HK-2 (cell line): ENCODE measurements at regions not wholly inside any gene's neighbourhood (a gene's known extent, or its start where the extent isn't known, plus 50 kb on each side); places are given as distances from the start of the nearest gene placed in this dataset.

Experiments
- DNase-seq: peaks from one replicate; pipeline ENCODE4 v3.0.0-alpha.2; 2018; ENCODE audit not compliant: unreplicated experiment

DNA sequence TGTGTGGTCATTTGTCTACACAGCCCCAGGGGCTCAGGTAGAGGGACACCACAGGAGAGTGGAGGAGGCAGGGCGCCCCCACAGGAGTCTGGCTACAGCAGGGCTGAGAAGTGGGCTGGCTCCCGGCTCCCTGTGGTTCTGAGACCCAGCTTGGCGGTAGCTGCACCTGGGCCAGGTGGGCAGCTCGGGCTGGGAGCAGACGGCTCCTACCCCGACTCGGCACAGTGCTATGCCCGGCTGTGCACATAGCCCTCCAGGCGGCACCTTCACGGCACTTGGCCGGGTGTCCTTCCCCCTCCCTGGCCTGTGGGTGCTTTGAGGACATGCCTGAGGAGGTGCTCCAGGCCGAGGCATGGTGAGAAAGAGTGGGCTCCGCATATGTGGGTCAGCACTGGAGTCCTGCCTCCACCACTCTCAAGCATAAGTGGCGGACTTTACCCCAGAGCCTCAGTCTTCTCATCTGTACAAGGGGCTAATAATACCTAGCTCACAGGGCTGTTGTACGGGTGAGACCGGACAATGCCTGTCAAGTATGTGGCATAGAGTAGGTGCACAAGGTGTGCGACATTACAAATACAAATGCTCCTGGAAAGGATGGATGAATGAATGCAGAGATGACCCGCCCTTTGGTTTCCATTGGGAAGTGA, 50.1 kb upstream of the JPH3 start:
- no peak for DNase-seq

DNA sequence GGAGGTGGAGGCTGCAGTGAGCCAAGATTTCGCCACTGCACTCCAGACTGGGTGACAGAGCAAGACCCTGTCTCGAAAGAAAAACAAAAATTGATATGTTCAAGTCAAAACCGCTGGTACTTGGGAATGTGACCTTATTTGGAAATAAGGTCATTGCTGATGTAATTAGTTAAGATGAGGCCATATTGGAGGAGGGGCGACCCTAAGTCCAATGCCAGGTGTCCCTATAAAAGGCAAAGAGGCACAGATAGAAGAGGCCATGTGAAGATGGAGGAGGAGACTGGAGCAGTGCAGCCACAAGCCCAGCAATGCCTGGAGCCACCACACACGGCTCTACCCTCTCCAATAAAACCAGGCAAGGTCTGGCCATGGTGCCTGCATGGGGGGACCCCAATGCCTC, 50.8 kb upstream of the JPH3 start:
- no peak for DNase-seq

DNA sequence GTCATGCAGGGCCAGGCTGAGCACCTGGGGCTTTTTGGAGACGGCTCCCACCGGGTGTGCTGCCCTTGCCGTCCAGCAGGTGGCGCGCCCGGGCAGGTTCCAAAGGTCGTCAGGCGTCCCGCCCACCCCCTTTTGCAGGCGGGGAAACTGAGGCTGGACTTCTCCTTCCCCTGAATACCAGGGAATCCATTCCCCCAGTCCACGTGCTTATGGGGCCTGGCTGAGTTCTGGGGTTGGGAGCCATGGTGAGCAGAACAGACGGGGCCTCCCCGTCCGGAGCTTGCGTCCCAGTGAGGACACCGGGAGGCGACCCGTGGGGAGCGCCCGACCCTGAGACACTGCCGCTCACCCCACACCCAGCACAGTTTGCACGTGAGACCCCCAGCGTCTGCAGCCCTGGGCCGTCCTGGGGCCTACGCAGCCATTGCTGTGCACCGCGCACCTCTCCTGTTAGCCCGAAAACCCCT, 51.8 kb upstream of the JPH3 start:
- peak; percentile 47 for DNase-seq

DNA sequence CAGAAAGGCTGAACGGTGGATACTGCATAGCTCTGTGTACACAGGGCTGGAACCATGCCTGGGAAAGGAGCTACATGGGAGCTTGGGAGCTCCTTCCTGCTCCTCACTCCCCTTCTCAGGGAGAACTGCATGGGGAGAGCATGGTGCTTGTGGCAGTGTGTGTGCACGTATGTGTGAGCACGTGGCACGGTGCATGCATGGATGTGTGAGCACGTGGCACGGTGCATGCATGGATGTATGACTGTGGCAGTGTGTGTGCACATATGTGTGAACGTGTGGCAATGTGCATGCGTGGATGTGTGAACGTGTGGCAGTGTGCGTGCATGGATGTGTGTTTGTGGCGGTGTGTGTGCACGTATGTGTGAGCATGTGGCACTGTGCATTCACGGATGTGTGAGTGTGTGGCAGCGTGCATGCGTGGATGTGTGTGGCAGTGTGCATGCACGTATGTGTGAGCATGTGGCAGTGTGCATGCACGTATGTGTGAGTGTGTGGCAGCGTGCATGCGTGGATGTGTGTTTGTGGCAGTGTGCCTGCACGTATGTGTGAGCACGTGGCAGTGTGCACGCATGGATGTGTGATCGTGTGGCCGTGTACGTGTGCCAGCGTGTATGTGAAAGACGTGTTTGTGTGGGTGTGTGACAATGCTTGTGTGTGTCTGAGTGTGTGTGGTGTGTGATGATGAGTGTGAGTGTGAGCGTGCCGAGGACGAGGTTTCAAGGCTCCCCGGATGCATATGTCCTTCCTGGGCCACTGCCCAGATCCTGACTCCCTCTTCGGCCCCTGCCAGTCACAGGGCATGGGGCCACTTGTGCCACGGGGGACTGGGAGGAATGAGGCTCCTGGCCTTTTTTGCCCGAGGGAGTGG, 52.4 kb upstream of the JPH3 start:
- no peak for DNase-seq

DNA sequence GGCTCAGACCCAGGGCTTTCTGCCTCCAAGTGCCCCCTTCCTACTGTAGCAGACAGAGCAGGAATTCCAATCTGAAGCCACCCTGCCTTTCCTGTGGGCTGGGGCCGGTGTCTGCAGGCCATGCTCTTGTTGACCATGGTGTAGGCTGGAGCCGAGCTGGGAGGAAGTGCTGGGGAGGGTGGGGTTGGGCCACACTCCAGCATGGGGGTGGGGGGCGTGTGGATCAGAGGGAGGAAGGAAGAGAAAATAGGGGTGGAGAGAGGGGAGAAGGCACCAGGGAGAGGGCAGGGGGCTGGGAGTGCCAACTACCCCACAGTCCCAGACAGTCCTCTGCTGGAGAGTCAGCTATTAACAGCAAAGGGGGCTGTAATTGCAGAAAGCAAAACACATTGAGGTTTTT, 54.3 kb upstream of the JPH3 start:
- no peak for DNase-seq

DNA sequence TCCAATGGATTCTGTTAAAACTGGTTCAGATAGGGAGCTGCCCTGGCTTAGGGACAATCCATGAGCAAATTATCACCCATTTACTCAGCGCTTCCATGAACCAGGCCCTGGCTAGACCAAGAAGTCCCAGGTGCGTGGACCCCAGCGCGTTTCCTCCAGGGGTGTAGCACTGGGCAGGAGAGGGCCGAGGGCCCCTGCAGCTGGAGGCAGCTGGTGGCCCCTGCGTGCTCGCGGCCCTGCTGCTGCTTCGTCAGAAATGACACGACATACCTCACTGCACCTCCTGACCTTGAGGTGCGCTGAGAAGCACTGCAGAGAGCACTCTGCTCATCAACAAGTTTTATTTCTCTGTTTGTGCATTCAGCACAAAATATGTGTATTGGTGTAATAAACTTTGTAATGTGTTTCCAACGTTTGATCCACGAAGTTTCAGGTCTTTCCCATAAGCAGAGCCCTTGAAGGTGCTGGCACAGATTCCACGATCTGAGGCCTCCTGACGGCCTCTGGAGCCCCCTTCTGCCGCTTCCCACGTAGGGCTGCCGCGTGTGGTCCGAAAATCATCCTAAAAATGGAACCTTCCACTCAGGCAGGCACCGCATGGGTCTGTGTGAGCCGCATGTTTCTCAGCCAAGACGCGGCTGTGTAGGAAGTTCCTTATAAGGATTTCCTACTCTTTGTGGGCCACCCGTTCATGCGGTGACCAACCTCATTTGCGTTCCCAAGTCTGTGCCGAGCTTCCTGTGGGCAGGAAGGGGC, 50.8 kb upstream of the ZCCHC14 start:
- DNase-seq: no peak

DNA sequence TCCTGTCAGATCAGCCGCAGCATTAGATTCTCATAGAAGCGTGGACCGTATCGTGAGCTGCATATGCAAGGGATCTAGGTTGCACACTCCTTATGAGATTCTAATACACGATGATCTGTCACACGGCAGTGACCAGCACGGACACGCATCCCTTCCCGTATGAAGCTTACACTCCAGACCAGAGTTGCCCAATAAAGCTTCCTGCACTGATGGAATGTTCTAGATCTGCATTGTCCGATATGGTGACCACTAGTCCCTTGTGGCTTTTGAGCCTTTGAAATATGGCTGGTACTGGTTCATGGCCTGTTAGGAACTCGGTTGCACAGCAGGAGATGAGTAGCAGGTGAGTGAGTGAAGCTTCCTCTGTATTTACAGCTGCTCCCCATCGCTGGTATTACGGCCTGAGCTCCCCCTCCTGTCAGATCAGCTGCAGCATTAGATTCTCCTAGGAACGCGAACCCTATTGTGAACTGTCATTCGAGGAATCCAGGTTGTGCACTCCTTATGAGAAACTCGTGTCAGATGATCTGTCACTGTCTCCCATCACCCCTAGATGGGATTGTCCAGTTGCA, 49.8 kb upstream of the ZCCHC14 start:
- DNase-seq: no peak
